ENCODE measurements at regions not wholly inside any gene's neighbourhood (a gene's known extent, or its start where the extent isn't known, plus 50 kb on each side); places are given as distances from the start of the nearest gene placed in this dataset.
A peak's percentile ranks its signal among the peaks of the same experiment; 100 is the strongest.
"Not testable (repeated sequence)": the region's sequence is repeated elsewhere in the genome, so short reads cannot be mapped to it uniquely, and the experiment has no call there.

GRCh38 chr10:4255751-4256150, 470.7 kb upstream of the KLF6 start:
- DNase-seq = no peak

GRCh38 chr10:4254101-4254994, 469.3 kb upstream of the KLF6 start:
- DNase-seq = no peak

DNA sequence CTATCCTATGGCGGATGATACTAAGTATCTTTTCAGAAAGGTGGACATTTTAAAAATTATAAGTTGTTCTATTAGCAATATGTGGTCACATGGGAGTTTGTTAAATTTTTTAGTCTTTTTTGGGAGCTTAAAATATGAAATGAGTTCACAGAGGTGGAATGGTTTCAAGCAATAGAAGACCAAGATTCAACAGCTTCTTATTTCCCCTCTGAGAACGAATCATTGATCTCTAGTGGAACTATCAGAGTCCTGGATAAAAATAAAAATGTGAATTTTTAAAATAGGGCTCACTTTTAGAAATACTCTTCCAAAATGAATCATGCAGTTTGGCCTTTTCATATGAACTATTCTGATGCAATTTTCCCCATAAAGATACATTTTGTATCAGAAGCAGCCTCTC, 467.7 kb upstream of the KLF6 start:
- no peak for DNase-seq

DNA sequence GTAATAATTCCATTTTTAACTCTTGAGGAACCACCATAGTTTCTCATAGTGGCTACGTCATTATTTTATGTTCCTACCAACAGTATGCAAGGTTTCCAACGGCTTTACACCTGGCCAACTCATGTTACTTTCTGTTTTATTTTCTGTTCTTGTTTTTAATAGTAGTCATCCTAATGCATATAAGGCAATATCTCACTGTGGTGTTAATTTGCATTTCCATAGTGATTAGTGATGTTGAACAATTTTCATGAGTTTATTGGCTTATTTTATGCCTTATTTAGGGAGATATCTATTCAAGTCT, 465.5 kb upstream of the KLF6 start:
- no peak for DNase-seq

DNA sequence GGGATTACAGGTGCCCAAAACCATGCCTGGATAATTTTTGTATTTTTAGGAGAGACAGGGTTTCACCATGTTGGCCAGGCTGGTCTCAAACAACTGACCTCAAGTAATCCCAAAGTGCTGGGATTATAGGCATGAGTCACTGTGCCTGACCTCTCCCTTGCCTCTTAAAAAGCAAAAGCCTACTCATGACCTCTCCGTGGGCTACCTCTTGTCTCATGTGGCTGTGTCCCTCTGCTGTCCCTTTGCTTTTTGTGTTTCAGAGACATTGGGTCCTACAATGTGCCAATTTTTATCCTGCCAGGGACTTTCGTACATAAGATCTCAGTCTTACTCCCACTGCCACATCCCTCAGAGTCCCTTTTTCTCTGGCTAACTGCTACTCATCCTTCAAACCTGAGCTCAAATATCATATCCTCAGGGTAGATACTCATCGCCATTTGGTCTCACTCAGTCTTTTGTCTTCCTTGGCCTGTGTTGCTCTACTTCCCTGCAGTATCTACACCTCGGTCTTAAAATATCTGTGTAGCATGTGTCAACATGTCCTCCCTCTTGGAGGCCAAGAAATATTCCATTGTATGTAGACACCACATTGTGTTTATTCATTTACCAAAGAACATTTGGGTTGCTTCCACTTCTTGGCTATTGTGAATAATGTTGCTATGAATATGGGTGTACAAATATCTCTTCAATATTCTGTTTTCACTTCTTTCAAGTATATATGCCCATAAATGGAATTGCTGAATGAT, 465.0 kb upstream of the KLF6 start:
- no peak for DNase-seq

DNA sequence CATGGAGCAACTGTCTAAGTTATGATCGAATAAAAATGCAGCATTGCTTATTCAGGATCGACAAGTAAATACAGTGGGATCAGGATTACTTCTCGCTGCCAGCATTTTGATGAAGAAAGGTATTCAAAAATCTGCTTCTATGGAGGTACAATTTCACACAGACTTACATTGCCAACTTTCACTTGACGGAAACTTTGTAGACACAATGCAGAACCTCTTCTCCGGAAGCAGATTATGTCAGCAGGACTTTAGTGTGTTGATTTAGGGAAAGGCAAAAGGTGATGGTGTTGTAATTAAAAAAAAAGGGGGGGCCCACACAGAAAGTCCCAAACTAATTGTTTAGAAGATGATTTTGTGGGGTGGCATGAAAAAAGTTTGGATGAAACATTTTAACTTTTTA, 462.4 kb upstream of the KLF6 start:
- no peak for DNase-seq

DNA sequence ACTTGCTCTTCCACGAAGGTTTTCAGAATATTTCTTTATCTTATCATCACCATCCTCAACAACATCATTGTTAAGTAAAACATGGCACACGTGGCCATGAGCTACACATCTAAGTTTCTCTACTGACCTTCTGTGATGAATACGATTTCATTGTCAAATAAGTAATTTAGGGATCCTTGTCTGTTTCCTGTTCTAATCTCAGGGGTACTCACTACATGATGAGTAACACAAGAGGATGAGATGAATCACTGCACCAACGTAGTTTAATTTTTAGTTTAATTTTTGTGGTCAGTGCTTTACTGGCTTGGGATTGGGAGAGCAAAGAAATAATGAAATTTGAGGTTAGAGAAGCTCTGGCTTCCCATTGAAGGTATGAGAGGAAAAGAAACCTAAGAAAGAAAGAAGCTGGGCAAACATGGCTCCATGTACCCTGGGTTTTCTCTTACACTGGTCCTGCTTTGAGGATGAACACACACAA, 461.9 kb upstream of the KLF6 start:
- DNase-seq = peak in 1 of 5 donors; percentile 24

GRCh38 chr10:4243651-4244050, 458.6 kb upstream of the KLF6 start:
- DNase-seq = peak in 1 of 5 donors; percentile 10

DNA sequence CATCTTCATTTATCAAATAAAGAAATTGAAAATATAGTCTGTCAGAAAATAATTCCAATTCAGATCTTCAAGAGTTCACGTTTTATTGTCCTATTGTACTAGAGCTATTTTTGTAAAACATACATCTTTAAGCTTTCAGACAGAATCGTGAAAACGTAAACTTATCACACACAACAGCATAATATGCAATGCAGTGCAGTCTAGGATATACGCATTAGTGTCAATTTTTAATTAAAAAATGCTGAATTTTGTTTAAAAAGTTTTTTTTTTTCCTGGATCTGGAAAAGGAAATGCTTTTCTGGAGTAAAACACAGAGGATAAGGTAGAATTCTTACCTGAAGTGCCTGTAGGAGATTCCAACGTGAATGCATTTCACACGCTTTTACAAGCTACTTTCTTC, 458.2 kb upstream of the KLF6 start:
- no peak for DNase-seq

DNA sequence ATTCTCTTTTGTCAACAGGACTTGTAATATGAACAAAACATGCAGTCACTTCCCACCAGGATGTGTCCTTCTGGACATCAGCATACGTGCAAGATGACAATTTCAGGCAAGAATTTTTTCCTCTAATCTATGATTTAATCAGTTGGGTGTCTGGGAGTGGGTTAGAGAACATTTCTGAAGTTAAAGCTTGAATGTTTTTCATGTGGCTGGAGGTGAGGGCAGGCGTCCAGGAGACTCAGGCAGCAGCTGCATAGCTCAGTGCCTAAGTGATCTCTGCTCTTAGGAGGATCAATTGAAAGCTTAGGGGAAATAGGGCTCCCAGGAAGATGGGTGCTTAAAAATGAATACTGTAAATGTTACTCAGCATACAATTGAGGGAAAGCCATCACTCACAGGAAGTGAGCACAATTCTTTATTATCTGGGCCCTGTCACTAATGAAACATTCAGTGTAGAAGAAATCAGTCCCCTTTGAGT, 457.6 kb upstream of the KLF6 start:
- no peak for DNase-seq

- no peak for DNase-seq
Measured at GRCh38 chr10:4241724-4242345, 456.8 kb upstream of the KLF6 start.

GRCh38 chr10:4240608-4241197, 455.7 kb upstream of the KLF6 start:
- DNase-seq = no peak

- DNase-seq = no peak
Measured at GRCh38 chr10:4239186-4239585, 454.2 kb upstream of the KLF6 start.

DNA sequence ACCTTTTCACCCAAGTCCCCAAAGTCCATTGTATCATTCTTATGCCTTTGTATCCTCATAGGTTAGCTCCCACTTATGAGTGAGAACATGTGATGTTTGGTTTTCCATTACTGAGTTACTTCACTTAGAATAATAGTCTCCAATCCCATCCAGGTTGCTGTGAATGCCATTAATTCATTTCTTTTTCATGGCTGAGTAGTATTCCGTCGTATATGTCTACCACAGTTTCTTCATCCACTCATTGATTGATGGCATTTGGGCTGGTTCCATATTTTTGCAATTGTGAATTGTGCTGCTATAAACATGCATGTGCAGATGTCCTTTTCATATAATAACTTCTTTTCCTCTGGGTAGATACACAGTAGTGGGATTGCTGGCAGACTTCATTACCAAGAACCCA, 451.9 kb upstream of the KLF6 start:
- not testable (repeated sequence) for DNase-seq

DNA sequence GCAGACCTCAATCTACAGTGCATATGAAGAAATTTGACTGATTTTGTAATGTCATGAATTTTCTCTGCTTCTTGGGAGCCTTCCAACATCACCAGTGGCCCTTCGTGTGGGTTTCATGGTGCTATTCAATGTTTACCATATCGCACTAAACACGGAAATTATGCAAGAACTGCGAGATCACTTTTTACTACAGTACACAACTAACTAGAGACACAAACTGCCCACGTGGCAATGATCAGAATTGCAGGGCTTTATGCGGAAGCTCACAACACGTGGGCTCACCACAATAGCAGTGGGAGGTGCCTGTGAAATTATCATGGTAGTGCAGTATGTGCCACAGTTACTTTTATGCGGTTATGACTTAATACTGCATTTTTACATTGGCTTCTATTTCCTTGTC, 449.7 kb upstream of the KLF6 start:
- peak in 4 of 5 donors; percentile 6 to 27 (median 14) for DNase-seq

GRCh38 chr10:4231439-4231838, 446.4 kb upstream of the KLF6 start:
- DNase-seq = no peak

DNA sequence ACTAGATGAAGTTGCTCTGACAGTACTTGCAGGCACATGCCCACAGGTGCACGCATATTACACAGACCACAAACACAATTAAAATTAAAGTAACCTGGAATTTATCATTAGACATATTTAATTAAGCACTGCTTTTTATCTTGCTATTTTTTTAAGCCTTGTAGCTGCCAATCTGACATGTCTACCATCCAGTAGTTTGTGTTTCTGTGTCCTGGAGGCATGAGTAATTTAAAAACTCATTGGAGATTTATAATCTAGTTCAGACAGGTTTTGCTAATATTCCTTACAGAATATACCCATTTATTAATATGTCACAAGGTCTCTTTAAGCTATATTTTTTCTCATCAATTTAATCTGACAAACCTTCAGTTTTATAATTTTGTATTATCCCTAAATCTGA, 445.0 kb upstream of the KLF6 start:
- no peak for DNase-seq

DNA sequence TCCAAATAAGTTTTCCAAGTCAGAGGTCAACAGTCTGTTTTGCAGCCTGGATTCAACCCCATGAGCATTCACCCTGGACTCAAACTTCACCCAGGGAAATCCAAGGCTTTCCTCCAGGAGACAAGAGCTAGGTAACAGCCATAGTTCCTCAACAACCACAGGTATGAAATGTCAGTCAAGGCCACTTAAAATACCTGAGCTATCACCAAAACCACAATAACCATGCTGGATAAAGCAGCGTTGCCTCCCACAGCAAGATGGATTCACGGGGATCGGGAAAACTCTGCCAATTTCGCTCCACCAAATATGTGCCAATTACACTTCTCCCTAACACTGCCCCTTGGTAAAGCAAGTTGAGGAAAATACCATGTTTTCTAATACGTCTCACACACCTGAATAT, 444.1 kb upstream of the KLF6 start:
- DNase-seq = no peak

DNA sequence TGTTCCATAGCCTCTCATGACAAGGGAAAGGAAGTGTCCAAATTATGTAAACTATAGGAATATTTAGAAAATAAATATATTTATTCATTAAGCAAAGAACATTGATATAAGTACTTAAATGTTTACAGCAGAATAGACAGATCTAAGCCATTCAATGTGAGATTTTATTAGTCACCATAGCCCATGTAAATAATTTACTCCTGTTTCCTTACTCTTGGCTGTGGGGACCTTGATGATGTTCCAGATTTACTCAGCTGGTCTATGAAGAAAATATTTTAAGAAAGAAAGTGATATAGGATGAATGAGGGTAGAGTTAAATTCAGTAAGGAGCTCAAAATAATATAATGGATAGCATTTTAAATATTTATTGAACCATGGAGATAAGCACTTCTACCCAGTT, 442.6 kb upstream of the KLF6 start:
- no peak for DNase-seq

GRCh38 chr10:4226941-4227540, 442.0 kb upstream of the KLF6 start:
- no peak for DNase-seq

DNA sequence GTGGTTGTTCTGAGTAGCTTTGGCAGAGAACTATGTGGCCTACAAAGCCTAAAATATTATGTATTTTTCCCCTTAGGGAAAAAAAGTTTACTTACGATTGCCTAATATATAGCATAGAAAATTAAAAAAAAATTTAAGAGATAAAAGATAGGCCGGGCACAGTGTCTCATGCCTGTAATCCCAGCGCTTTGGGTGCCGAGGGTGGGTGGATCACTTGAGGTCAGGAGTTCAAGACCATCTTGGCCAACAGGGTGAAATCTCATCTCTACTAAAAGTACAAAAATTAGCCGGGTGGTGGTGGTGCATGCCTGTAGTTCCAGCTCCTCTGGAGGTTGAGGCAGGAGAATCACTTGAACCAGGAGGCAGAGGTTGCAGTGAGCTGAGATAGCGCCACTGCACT, 439.2 kb upstream of the KLF6 start:
- DNase-seq = no peak

DNA sequence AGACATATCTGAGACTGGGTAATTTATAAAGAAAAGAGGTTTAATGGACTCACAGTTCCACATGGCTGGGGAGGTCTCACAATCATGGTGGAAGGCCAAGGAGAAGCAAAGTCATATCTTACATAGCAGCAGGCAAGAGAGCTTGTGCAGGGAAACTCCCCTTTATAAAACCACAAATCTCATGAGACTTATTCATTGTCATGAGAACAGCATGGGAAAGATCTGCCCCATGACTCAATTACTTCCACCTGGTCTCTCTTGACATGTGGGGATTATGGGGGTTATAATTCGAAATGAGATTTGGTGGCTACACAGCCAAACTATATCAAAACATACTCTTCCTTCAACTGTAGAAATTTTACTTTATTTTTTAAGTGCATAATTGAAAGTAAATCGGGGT, 436.3 kb upstream of the KLF6 start:
- DNase-seq = not testable (repeated sequence)

GRCh38 chr10:4219901-4220300, 434.9 kb upstream of the KLF6 start:
- DNase-seq = no peak
